Gastroesophageal sphincter (tissue), 4 donors: ENCODE measurements at regions not wholly inside any gene's neighbourhood (a gene's known extent, or its start where the extent isn't known, plus 50 kb on each side); places are given as distances from the start of the nearest gene placed in this dataset.
A peak's percentile ranks its signal among the peaks of the same experiment; 100 is the strongest.

ENCODE experiments used
- ATAC-seq: fragments of 150-250 bp; one replicate; pipeline ENCODE4 v1.9.1; 2016; ENCODE audit warnings: mild to moderate bottlenecking, moderate library complexity
- H3K27ac ChIP-seq, 4 donors: fragments of 200-600 bp; sonication (generic) in 3 of 4; 1 replicate in 3 of 4; 2 replicates in 1 of 4; pipeline ENCODE4 v1.5.1; 2016 to 2019
- H3K27me3 ChIP-seq: fragments of 200-600 bp; sonication (generic); one replicate; pipeline ENCODE4 v1.5.1; 2019
- H3K36me3 ChIP-seq, 2 donors: fragments of 200-600 bp; sonication (generic); one replicate each; pipeline ENCODE4 v1.5.1; 2019; ENCODE audit warnings: control low read depth in 1 of 2
- H3K4me1 ChIP-seq, 3 donors: fragments of 200-600 bp; sonication (generic); 1 replicate in 2 of 3; 2 replicates in 1 of 3; pipeline ENCODE4 v1.5.1; 2016 to 2019; ENCODE audit warnings: control low read depth in 2 of 3
- H3K4me3 ChIP-seq, 2 donors: fragments of 200-600 bp; sonication (generic); one replicate each; pipeline ENCODE4 v1.5.1; 2019; ENCODE audit warnings: mild to moderate bottlenecking in 1 of 2, moderate library complexity in 1 of 2
- H3K9me3 ChIP-seq, 3 donors: fragments of 200-600 bp; sonication (generic); one replicate each; pipeline ENCODE4 v1.5.1; 2017 to 2019; ENCODE audit warnings: control low read depth in 2 of 3
- EP300 ChIP-seq: sonication (generic); formaldehyde crosslinking; IDR thresholded peaks from one replicate; pipeline ENCODE4 v1.6.1; 2017; ENCODE audit warnings: antibody characterized with exemption, mild to moderate bottlenecking
- POLR2A ChIP-seq, 2 donors: fragments of 450-650 bp; IDR thresholded peaks; one replicate each; pipeline ENCODE4 v1.6.1; 2017; ENCODE audit warnings: antibody characterized with exemption in 2 of 2, mild to moderate bottlenecking in 2 of 2, moderate library complexity in 1 of 2
- POLR2AphosphoS5 ChIP-seq: sonication (generic); formaldehyde crosslinking; IDR thresholded peaks from one replicate; pipeline ENCODE4 v1.6.1; 2017; ENCODE audit warnings: antibody characterized with exemption
- WGBS, 2 donors: methylation state at CpG; one replicate each; pipeline ENCODE4 v1.1.5; 2018; ENCODE audit warnings: low coverage in 1 of 2; 5-methylcytosine and 5-hydroxymethylcytosine counted together
- small RNA-seq, 4 donors: library from RNA; depleted of rRNA; stranded (forward); fragments of <200 nt; gene quantifications; one replicate each; pipeline ENCODE3, GENCODE V24; 2016
- TF ChIP-seq, protein P1 (sequence below), 4 experiments: fragments of 200-600 bp in 2 of 4; fragments of 450-650 bp in 2 of 4; sonication (generic) in 1 of 4; IDR thresholded peaks; one replicate each; pipeline ENCODE4 v1.5.1; 2017 to 2019; ENCODE audit warnings: antibody characterized with exemption in 4 of 4, mild to moderate bottlenecking in 2 of 4, moderate library complexity in 2 of 4

DNA sequence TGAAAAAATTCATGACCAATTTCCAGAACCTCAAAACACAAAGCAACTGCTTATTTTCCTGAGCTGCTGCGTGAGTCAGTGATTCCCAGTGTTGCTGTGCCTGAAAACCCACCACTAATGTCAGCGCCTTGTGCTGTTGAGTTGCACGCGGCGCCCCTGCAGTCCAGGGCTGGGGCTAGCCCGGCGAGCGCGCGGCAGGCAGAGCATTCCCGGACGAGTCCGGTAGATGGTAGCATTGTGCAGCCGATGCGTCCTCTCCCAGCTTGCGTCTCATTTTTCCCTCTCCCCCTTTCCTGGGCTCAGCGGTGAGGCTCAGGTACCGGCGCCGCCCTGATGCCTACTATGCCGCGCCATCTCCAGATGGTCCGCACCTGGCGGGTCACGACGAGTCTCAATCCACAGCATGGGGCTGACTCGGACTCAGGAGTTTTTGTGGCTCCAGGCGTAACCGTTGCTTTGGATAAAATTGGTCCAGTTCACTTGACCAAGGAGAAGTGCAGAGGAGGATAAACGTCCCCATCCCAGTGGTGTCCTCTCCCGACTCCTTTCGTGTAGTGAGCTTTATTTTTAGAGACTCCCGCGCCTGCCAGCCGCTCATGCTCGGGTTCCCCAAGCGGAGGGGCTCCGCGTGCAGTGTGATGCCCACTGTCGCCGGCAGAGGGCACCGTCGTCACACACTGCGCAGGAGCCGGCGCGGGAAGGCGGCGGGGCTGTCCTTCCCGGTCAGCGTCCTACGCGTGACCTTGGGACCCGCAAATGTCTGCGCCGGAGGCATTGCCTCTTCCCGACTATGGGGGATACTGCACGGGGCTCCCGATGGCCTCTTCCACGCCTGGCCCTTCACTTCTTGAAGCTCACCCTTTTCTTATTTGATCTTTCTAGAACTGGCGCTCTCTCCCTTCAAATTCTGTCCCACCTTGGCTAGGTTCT, 53.6 kb upstream of the IGFBP7 start:
- H3K9me3 ChIP-seq, result no peaks in the 10 kb centered on the region
- peak; percentile 93 for ATAC-seq
- peak overlapping the region; percentile 14 to 81 (median 79) for H3K27ac ChIP-seq
- no peaks in the 10 kb centered on the region for H3K36me3 ChIP-seq
- H3K27me3 ChIP-seq, result no peaks in the 10 kb centered on the region
- peak overlapping the region; percentile 67 to 79 for H3K4me3 ChIP-seq
- H3K4me1 ChIP-seq, result peaks cover 0 to 13% (median 0%) of the 10 kb centered on the region in 3 donors
- TF ChIP-seq POLR2A (IDR thresholded peaks at IDR 0.05), result no peak
- TF ChIP-seq POLR2AphosphoS5, result peak; percentile 36
- TF ChIP-seq, protein P1, sequence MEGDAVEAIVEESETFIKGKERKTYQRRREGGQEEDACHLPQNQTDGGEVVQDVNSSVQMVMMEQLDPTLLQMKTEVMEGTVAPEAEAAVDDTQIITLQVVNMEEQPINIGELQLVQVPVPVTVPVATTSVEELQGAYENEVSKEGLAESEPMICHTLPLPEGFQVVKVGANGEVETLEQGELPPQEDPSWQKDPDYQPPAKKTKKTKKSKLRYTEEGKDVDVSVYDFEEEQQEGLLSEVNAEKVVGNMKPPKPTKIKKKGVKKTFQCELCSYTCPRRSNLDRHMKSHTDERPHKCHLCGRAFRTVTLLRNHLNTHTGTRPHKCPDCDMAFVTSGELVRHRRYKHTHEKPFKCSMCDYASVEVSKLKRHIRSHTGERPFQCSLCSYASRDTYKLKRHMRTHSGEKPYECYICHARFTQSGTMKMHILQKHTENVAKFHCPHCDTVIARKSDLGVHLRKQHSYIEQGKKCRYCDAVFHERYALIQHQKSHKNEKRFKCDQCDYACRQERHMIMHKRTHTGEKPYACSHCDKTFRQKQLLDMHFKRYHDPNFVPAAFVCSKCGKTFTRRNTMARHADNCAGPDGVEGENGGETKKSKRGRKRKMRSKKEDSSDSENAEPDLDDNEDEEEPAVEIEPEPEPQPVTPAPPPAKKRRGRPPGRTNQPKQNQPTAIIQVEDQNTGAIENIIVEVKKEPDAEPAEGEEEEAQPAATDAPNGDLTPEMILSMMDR (IDR thresholded peaks at IDR 0.05), result peak; percentile 79 to 93 (median 90)
- WGBS, 2 donors, result 1 to 3% methylated on average over 14 to 37 of the region's 61 CpGs

- Histone ChIP-seq H3K27ac (no peak overlapping the region), H3K4me1 (peaks cover 0 to 13% (median 0%) of the 10 kb centered on the region in 3 donors), H3K27me3 (no peaks in the 10 kb centered on the region), H3K4me3 (no peak overlapping the region), H3K9me3 (no peaks in the 10 kb centered on the region), H3K36me3 (no peaks in the 10 kb centered on the region)
- TF ChIP-seq EP300, result no peak
- TF ChIP-seq, protein P1 (IDR thresholded peaks at IDR 0.05), result no peak
- no peak for TF ChIP-seq POLR2A (IDR thresholded peaks at IDR 0.05)
- TF ChIP-seq POLR2AphosphoS5, result no peak
- ATAC-seq, result no peak
Measured at GRCh38 chr4:57162499-57163019, 52.4 kb upstream of the IGFBP7 start.

Small RNA genes lying in the stretch of these regions (small RNA-seq; reads per million reads assigned to genes)
- 0 reads per million in 4 donors for gene SRIP1
